GM12878 (cell line): ENCODE measurements at regions not wholly inside any gene's neighbourhood (a gene's known extent, or its start where the extent isn't known, plus 50 kb on each side); places are given as distances from the start of the nearest gene placed in this dataset.

Source experiments
- ATF3 ChIP-seq: IDR thresholded peaks from 2 replicates; pipeline ENCODE4 v1.6.1; 2011; ENCODE audit warnings: low read depth, mild to moderate bottlenecking, low read length, moderate library complexity, borderline replicate concordance; ENCODE audit errors: extremely low read depth
- BHLHE40 ChIP-seq, 2 experiments: fragments of 450-650 bp in 1 of 2; IDR thresholded peaks; 2 replicates each; pipeline ENCODE4 v1.6.1; 2011 to 2017; ENCODE audit warnings: low read depth in 2 of 2, borderline replicate concordance in 1 of 2, improper control_type of control experiment in 1 of 2, low read length in 1 of 2, mild to moderate bottlenecking in 1 of 2
- CBFB ChIP-seq: IDR thresholded peaks from 2 replicates; pipeline ENCODE4 v1.6.1; 2016; ENCODE audit warnings: antibody characterized with exemption, low read depth
- CBX5 ChIP-seq: sonication (generic); IDR thresholded peaks from 2 replicates; pipeline ENCODE4 v1.6.1; 2016; ENCODE audit warnings: low read depth, moderate library complexity, mild to moderate bottlenecking, inconsistent platforms
- CEBPZ ChIP-seq: fragments of 150-350 bp; IDR thresholded peaks from 2 replicates; pipeline ENCODE4 v1.6.1; 2016; ENCODE audit warnings: low read depth, low read length
- CTCF ChIP-seq, 3 experiments: IDR thresholded peaks in 2 of 3; conservative IDR thresholded peaks in 1 of 3; 2 replicates each; pipeline ENCODE4 v1.5.1; 2011; ENCODE audit warnings: low read depth in 3 of 3, low read length in 3 of 3, mild to moderate bottlenecking in 3 of 3, control low read depth in 2 of 3, moderate library complexity in 2 of 3, inconsistent platforms in 1 of 3, mixed read lengths in 1 of 3; ENCODE audit not compliant: control insufficient read depth in 2 of 3, insufficient read depth in 1 of 3; ENCODE audit errors: extremely low read depth in 1 of 3
- EP300 ChIP-seq, 2 experiments: fragments of 150-350 bp in 1 of 2; IDR thresholded peaks; 2 replicates each; pipeline ENCODE4 v1.6.1; 2011 to 2012; ENCODE audit warnings: low read depth in 2 of 2, low read length in 2 of 2, borderline replicate concordance in 1 of 2, improper control_type of control experiment in 1 of 2, inconsistent platforms in 1 of 2; ENCODE audit not compliant: control insufficient read depth in 1 of 2
- MAX ChIP-seq: IDR thresholded peaks from 2 replicates; pipeline ENCODE4 v1.6.1; 2012; ENCODE audit warnings: low read depth, low read length, improper control_type of control experiment
- MTA2 ChIP-seq: fragments of 450-650 bp; IDR thresholded peaks from 2 replicates; pipeline ENCODE4 v1.6.1; 2016; ENCODE audit warnings: low read depth, mild to moderate bottlenecking, moderate library complexity
- NRF1 ChIP-seq: conservative IDR thresholded peaks from 2 replicates; pipeline ENCODE4 v1.6.1; 2011; ENCODE audit warnings: mild to moderate bottlenecking, low read depth, low read length, improper control_type of control experiment
- PKNOX1 ChIP-seq: fragments of 450-650 bp; IDR thresholded peaks from 2 replicates; pipeline ENCODE4 v1.6.1; 2016; ENCODE audit warnings: mild to moderate bottlenecking
- SMAD5 ChIP-seq: IDR thresholded peaks from 2 replicates; pipeline ENCODE4 v1.6.1; 2016; ENCODE audit warnings: antibody characterized with exemption, low read depth
- ZNF274 ChIP-seq: IDR thresholded peaks from one replicate; pipeline ENCODE4 v1.8.0; 2011; ENCODE audit not compliant: insufficient read length, insufficient read depth

GRCh38 chr5:122517091-122517490 lies 205.1 kb downstream of the SNCAIP start:
- TF ChIP-seq MTA2 (no peak), ZNF274 (no peak), NRF1 (no peak), SMAD5 (no peak), PKNOX1 (no peak), CTCF (IDR thresholded peaks at IDR 0.05 in 2 of 3, conservative IDR thresholded peaks at IDR 0.05 in 1 of 3; ENCODE audit: control insufficient read depth in 2 of 3, extremely low read depth in 1 of 3, insufficient read depth in 1 of 3, low read depth in 3 of 3, low read length in 3 of 3) (no peak), CEBPZ (no peak), MAX (no peak), CBFB (no peak), BHLHE40 (IDR thresholded peaks at IDR 0.05; ENCODE audit: borderline replicate concordance in 1 of 2, low read depth in 2 of 2, low read length in 1 of 2) (no peak), CBX5 (no peak), EP300 (IDR thresholded peaks at IDR 0.05; ENCODE audit: borderline replicate concordance in 1 of 2, control insufficient read depth in 1 of 2, low read depth in 2 of 2, low read length in 2 of 2) (no peak), ATF3 (no peak)
